Type B pancreatic cell (in vitro differentiated cells): ENCODE measurements at regions not wholly inside any gene's neighbourhood (a gene's known extent, or its start where the extent isn't known, plus 50 kb on each side); places are given as distances from the start of the nearest gene placed in this dataset.
A peak's percentile ranks its signal among the peaks of the same experiment; 100 is the strongest.

ENCODE experiments used
- DNase-seq: peaks from one replicate; pipeline ENCODE4 v3.0.0; 2021; ENCODE audit warnings: mixed read lengths; ENCODE audit not compliant: unreplicated experiment; ENCODE audit errors: extremely low spot score
- H3K27ac Mint-ChIP-seq: 2 replicates; pipeline ENCODE4 v1.8.0; 2021; ENCODE audit warnings: mild to moderate bottlenecking, mixed read lengths
- H3K27me3 Mint-ChIP-seq: 2 replicates; pipeline ENCODE4 v1.8.0; 2021; ENCODE audit warnings: mixed read lengths
- H3K36me3 Mint-ChIP-seq: 2 replicates; pipeline ENCODE4 v1.8.0; 2021; ENCODE audit warnings: mixed read lengths
- H3K4me1 Mint-ChIP-seq: one replicate; pipeline ENCODE4 v1.8.0; 2021; ENCODE audit warnings: mixed read lengths; ENCODE audit not compliant: unreplicated experiment
- H3K4me3 Mint-ChIP-seq: 2 replicates; pipeline ENCODE4 v1.8.0; 2021; ENCODE audit warnings: mild to moderate bottlenecking, mixed read lengths
- H3K9me3 Mint-ChIP-seq: 2 replicates; pipeline ENCODE4 v1.8.0; 2021; ENCODE audit warnings: mixed read lengths
- TF ChIP-seq, protein P1 (sequence below): fragments of 200-600 bp; sonication (generic); conservative IDR thresholded peaks from 2 replicates; pipeline ENCODE4 v1.5.0; 2021; ENCODE audit warnings: antibody characterized with exemption, mild to moderate bottlenecking

GRCh38 chr2:66217039-66217585 is 217.8 kb upstream of the MEIS1 start:
- H3K4me1 Mint-ChIP-seq: no peaks in the 10 kb centered on the region
- TF ChIP-seq, protein P1, sequence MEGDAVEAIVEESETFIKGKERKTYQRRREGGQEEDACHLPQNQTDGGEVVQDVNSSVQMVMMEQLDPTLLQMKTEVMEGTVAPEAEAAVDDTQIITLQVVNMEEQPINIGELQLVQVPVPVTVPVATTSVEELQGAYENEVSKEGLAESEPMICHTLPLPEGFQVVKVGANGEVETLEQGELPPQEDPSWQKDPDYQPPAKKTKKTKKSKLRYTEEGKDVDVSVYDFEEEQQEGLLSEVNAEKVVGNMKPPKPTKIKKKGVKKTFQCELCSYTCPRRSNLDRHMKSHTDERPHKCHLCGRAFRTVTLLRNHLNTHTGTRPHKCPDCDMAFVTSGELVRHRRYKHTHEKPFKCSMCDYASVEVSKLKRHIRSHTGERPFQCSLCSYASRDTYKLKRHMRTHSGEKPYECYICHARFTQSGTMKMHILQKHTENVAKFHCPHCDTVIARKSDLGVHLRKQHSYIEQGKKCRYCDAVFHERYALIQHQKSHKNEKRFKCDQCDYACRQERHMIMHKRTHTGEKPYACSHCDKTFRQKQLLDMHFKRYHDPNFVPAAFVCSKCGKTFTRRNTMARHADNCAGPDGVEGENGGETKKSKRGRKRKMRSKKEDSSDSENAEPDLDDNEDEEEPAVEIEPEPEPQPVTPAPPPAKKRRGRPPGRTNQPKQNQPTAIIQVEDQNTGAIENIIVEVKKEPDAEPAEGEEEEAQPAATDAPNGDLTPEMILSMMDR: no peak
- H3K27ac Mint-ChIP-seq: no peak overlapping the region
- H3K27me3 Mint-ChIP-seq: no peaks in the 10 kb centered on the region
- H3K36me3 Mint-ChIP-seq: no peaks in the 10 kb centered on the region
- H3K4me3 Mint-ChIP-seq: no peak overlapping the region
- peaks cover 4% of the 10 kb centered on the region for H3K9me3 Mint-ChIP-seq
- DNase-seq: no peak

- Mint-ChIP-seq H3K4me1 (no peaks in the 10 kb centered on the region), H3K9me3 (no peaks in the 10 kb centered on the region), H3K4me3 (no peak overlapping the region)
Measured at GRCh38 chr2:66212749-66213148, 222.2 kb upstream of the MEIS1 start.

DNA sequence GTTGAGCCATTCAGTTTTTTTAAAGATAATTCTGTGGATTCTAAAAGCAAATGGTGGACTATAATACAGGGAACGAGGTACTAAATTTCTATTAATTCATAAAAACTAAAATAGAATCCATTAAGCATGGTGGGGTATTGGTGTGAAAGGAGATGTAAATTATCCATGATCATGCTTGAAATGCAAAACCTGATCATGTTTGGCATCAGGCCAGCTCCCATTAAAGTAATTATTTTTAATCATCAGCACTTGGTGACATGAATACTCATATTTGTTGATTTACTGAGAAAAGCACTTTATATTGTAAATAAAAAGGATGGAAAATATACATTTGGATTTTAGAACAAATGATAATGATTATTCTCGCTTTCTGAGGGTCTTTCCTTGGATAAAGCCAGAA is 232.3 kb upstream of the MEIS1 start:
- Mint-ChIP-seq H3K36me3 (peaks cover 8% of the 10 kb centered on the region), H3K27ac (no peak overlapping the region), H3K27me3 (no peaks in the 10 kb centered on the region), H3K9me3 (peaks cover 12% of the 10 kb centered on the region), H3K4me1 (peaks cover 6% of the 10 kb centered on the region), H3K4me3 (no peak overlapping the region)
- no peak for DNase-seq
- TF ChIP-seq, protein P1: no peak

More at GRCh38 chr2:66212749-66213148, 222.2 kb upstream of the MEIS1 start:
- no peak for DNase-seq
- Mint-ChIP-seq H3K36me3 (no peaks in the 10 kb centered on the region), H3K27ac (no peak overlapping the region), H3K27me3 (no peaks in the 10 kb centered on the region)
- TF ChIP-seq, protein P1: no peak

GRCh38 chr2:66201242-66201641 is 233.7 kb upstream of the MEIS1 start:
- no peaks in the 10 kb centered on the region for H3K27me3 Mint-ChIP-seq
- H3K4me1 Mint-ChIP-seq: peaks cover 6% of the 10 kb centered on the region
- peak overlapping the region; percentile 8 for H3K27ac Mint-ChIP-seq
- peaks cover 16% of the 10 kb centered on the region for H3K9me3 Mint-ChIP-seq
- peaks cover 13% of the 10 kb centered on the region for H3K36me3 Mint-ChIP-seq
- no peak overlapping the region for H3K4me3 Mint-ChIP-seq
- no peak for DNase-seq
- TF ChIP-seq, protein P1: no peak

DNA sequence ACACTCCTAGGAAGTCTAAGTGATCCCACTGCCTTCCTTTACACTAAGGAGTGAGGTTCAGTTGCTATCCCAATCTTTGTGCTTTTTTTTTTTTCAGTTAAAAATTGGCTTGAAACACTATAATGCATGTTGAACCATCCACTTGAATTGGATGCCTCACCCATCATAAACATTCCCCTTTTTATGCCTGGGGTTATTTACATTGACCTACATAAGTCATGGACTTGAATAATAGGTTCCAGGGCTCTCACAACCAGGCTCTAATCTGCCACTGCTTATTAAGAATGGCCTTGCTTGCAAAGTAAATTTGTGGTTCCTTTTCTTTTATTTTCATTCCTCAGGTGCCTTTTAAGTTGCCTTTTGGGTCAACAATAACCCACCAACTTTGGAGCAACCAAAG is 236.1 kb upstream of the MEIS1 start:
- no peak for DNase-seq
- no peaks in the 10 kb centered on the region for H3K27me3 Mint-ChIP-seq
- peaks cover 13% of the 10 kb centered on the region for H3K36me3 Mint-ChIP-seq
- peak overlapping the region; percentile 25 for H3K4me3 Mint-ChIP-seq
- peak overlapping the region; percentile 5 for H3K27ac Mint-ChIP-seq
- TF ChIP-seq, protein P1: no peak
- peaks cover 16% of the 10 kb centered on the region for H3K9me3 Mint-ChIP-seq
- H3K4me1 Mint-ChIP-seq: peaks cover 6% of the 10 kb centered on the region

DNA sequence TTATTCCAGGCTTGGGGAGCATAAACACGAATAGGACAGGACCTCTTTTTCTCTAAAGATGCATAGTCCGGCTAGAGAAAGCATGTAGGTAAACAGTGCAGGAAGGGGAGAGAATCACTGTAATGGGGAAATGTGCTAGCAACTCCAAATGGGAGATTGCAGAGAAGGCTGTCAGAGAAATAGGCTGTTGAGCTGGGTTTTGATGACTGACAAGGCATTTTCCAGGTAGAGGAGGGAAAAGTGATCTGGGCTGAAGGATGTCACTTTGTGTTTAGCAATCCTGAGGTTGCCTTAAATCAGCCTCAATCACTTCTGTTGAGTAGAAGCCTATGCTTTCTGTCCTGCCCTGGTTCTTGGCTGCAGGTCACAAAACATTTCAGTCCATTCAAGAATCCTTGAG is 242.0 kb upstream of the MEIS1 start:
- DNase-seq: no peak
- peaks cover 4% of the 10 kb centered on the region for H3K4me1 Mint-ChIP-seq
- H3K27ac Mint-ChIP-seq: peak overlapping the region; percentile 27
- TF ChIP-seq, protein P1: no peak
- no peaks in the 10 kb centered on the region for H3K27me3 Mint-ChIP-seq
- peaks cover 7% of the 10 kb centered on the region for H3K9me3 Mint-ChIP-seq
- peak overlapping the region; percentile 12 for H3K4me3 Mint-ChIP-seq
- H3K36me3 Mint-ChIP-seq: peaks cover 4% of the 10 kb centered on the region
